B cell (primary cell): ENCODE measurements at regions not wholly inside any gene's neighbourhood (a gene's known extent, or its start where the extent isn't known, plus 50 kb on each side); places are given as distances from the start of the nearest gene placed in this dataset.

Experiments used
- ATAC-seq: fragments of 200-7000 bp; cut with Tn5 transposase; one replicate; pipeline ENCODE4 v1.10.0; 2021; ENCODE audit warnings: low read depth, mild to moderate bottlenecking, moderate number of reproducible peaks, moderate library complexity
- CTCF ChIA-PET: fragments of 350-600 bp; sonication (Branson Sonifier 250); formaldehyde crosslinking; loops from one replicate; lab custom pipeline; 2021; ENCODE audit warnings: antibody characterized with exemption, inconsistent platforms; lab: Charles Lee
- POLR2A ChIA-PET: fragments of 350-600 bp; sonication (Branson Sonifier 250); formaldehyde crosslinking; loops from one replicate; lab custom pipeline; 2021; ENCODE audit warnings: antibody characterized with exemption; lab: Charles Lee
- DNase-seq: peaks from one replicate; pipeline ENCODE4 v3.0.0; 2013
- H2AFZ ChIP-seq: 2 replicates; pipeline ENCODE4 v1.6.1; 2012; ENCODE audit warnings: mild to moderate bottlenecking, low read depth, low read length; ENCODE audit not compliant: insufficient read depth, poor library complexity, severe bottlenecking
- H3K27ac ChIP-seq, 2 donors: 1 replicate in 1 of 2; 2 replicates in 1 of 2; pipeline ENCODE4 v1.5.1; 2012 to 2013; ENCODE audit warnings: low read length in 2 of 2, mild to moderate bottlenecking in 2 of 2, moderate library complexity in 1 of 2
- H3K27me3 ChIP-seq, 4 experiments: fragments of 200-600 bp in 1 of 4; sonication (generic) in 1 of 4; replicated peaks in 1 of 4; 1 replicate in 2 of 4; 2 replicates in 2 of 4; pipeline versions ENCODE4 v1.6.1 to v1.7.0; 2013 to 2016; ENCODE audit warnings: low read length in 3 of 4, mild to moderate bottlenecking in 2 of 4, mixed read lengths in 1 of 4, moderate library complexity in 1 of 4; ENCODE audit not compliant: insufficient read depth in 4 of 4, control insufficient read depth in 3 of 4; ENCODE audit errors: control extremely low read depth in 1 of 4
- H3K36me3 ChIP-seq, 2 experiments: replicated peaks in 1 of 2; 1 replicate in 1 of 2; 2 replicates in 1 of 2; pipeline versions ENCODE4 v1.6.1 to v1.7.1; 2013; ENCODE audit warnings: low read length in 1 of 2; ENCODE audit not compliant: insufficient read depth in 2 of 2, control insufficient read depth in 1 of 2; ENCODE audit errors: control extremely low read depth in 1 of 2, extremely low read depth in 1 of 2
- H3K4me1 ChIP-seq, 2 donors: fragments of 200-600 bp in 1 of 2; sonication (generic) in 1 of 2; 1 replicate in 1 of 2; 2 replicates in 1 of 2; pipeline versions ENCODE4 v1.5.1 to v1.6.1; 2013 to 2017; ENCODE audit warnings: low read length in 2 of 2; ENCODE audit not compliant: control insufficient read depth in 2 of 2, insufficient read depth in 2 of 2
- H3K4me2 ChIP-seq: replicated peaks from 2 replicates; pipeline ENCODE3; 2012; ENCODE audit warnings: mild to moderate bottlenecking, low read depth, low read length; ENCODE audit not compliant: poor library complexity, severe bottlenecking
- H3K4me3 ChIP-seq, 5 experiments: fragments of 200-600 bp in 1 of 5; sonication (generic) in 1 of 5; 1 replicate in 3 of 5; 2 replicates in 2 of 5; pipeline versions ENCODE4 v1.5.1 to v1.7.0; 2011 to 2016; ENCODE audit warnings: low read length in 4 of 5, mild to moderate bottlenecking in 4 of 5, low read depth in 2 of 5, control low read depth in 1 of 5, moderate library complexity in 1 of 5; ENCODE audit not compliant: insufficient read depth in 1 of 5; ENCODE audit errors: control extremely low read depth in 1 of 5, extremely low read depth in 1 of 5
- H3K79me2 ChIP-seq: fragments of 200-600 bp; sonication (generic); one replicate; pipeline ENCODE4 v1.6.0; 2016; ENCODE audit warnings: low read length; ENCODE audit not compliant: control insufficient read depth, insufficient read depth
- H3K9ac ChIP-seq: fragments of 200-600 bp; sonication (generic); 2 replicates; pipeline ENCODE4 v1.6.1; 2017; ENCODE audit warnings: mild to moderate bottlenecking, low read length, moderate library complexity
- H3K9me3 ChIP-seq, 3 donors: one replicate each; pipeline versions ENCODE4 v1.6.1 to v1.7.1; 2013; ENCODE audit warnings: low read length in 2 of 3; ENCODE audit not compliant: control insufficient read depth in 2 of 3, insufficient read depth in 1 of 3; ENCODE audit errors: control extremely low read depth in 1 of 3
- H4K20me1 ChIP-seq: 2 replicates; pipeline ENCODE4 v1.6.0; 2012; ENCODE audit warnings: mild to moderate bottlenecking, low read length; ENCODE audit not compliant: insufficient read depth, control insufficient read depth, poor library complexity, severe bottlenecking
- H3K27ac Mint-ChIP-seq: one replicate; pipeline ENCODE4 v1.8.0; 2021; ENCODE audit warnings: mixed read lengths
- H3K27me3 Mint-ChIP-seq: one replicate; pipeline ENCODE4 v1.8.0; 2021; ENCODE audit warnings: mixed read lengths
- H3K4me1 Mint-ChIP-seq: one replicate; pipeline ENCODE4 v1.8.0; 2021; ENCODE audit warnings: mixed read lengths
- H3K4me3 Mint-ChIP-seq: one replicate; pipeline ENCODE4 v1.8.0; 2021; ENCODE audit warnings: mixed read lengths
- H3K9me3 Mint-ChIP-seq: one replicate; pipeline ENCODE4 v1.8.0; 2022; ENCODE audit warnings: mixed read lengths; ENCODE audit not compliant: insufficient read depth
- EZH2 ChIP-seq: IDR thresholded peaks from 2 replicates; pipeline ENCODE4 v1.6.1; 2012; ENCODE audit warnings: borderline replicate concordance, low read depth, mild to moderate bottlenecking, moderate library complexity, low read length; ENCODE audit not compliant: insufficient read depth, poor library complexity, severe bottlenecking
- WGBS: methylation state at CpG from one replicate; pipeline ENCODE4 v1.1.5; 2013; ENCODE audit warnings: missing lambda C conversion rate; ENCODE audit not compliant: insufficient coverage; 5-methylcytosine and 5-hydroxymethylcytosine counted together
- intact Hi-C: fragments of 100-400 bp; cut with micrococcal nuclease; formaldehyde crosslinking; loops from one replicate; pipeline ENCODE4 v1.10.0; 2022
- TF ChIP-seq, protein P1 (sequence below): fragments of 200-600 bp; IDR thresholded peaks from one replicate; pipeline ENCODE4 v1.8.0; 2022; ENCODE audit warnings: antibody characterized with exemption, mild to moderate bottlenecking

DNA sequence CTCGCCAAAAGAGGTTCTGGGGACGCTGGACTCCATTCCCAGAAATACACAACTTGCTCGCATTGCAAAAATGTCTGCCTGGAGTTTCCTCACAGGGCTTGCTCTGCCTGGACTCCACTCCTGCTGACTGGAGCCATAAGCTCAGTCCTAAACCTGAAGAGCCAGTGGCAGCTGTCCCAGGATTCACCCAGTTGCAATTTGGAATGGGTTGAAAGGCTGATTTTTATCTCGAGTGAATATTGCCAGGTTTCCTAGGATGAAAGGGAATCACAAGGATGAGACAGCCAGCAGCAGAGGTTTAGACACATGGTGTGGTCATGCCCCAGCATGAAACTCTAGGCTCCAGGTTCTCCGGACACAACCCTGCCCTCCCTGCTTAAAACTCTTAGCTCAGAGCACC lies 223.3 kb downstream of the BMP7 start:
- H3K9me3 Mint-ChIP-seq: no peaks in the 10 kb centered on the region
- POLR2A ChIA-PET: no interaction called here
- intact Hi-C loops: no loop called here

DNA sequence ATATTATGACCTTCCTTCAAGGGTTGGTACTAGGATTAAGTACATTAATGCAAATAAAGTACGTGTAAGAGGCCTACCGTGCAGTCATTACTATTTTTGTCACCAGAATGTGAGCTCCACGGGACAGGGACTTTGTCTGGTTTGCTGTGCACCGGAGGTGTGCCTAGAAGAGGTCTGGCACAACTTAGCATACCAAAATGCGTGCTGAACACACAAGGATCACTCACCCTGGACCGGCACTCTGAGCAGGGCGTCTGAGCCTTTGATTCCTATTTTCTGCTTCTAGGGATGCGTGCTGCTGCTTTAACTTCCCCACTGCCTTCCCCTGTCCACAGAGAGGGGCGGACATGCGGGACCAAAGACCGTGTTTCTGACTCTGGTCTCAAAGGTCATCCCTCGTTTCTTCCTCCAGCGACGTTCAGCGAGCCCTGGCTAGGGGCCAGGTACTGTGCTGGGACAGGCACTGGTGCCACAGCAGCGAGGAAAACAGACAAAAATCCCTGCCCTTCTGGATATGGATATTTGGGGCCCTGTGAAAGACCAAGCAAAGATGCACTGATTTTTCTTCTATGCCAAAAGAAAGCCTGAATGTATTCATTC lies 222.7 kb downstream of the BMP7 start:
- H3K9me3 Mint-ChIP-seq: no peaks in the 10 kb centered on the region
- Histone ChIP-seq H3K36me3 (no peaks in the 10 kb centered on the region), H4K20me1 (no peaks in the 10 kb centered on the region), H3K27me3 (peaks cover 0 to 3% (median 0%) of the 10 kb centered on the region in 4 experiments), H3K9ac (no peak overlapping the region), H3K4me1 (no peaks in the 10 kb centered on the region), H3K9me3 (peaks cover 0 to 4% (median 0%) of the 10 kb centered on the region in 3 donors), H3K27ac (no peak overlapping the region), H2AFZ (no peak overlapping the region), H3K4me3 (no peak overlapping the region), H3K79me2 (no peaks in the 10 kb centered on the region), H3K4me2 (no peak overlapping the region)
- H3K27me3 Mint-ChIP-seq: peaks cover 4% of the 10 kb centered on the region
- ChIA-PET CTCF (no interaction called here), POLR2A (no interaction called here)
- no peaks in the 10 kb centered on the region for H3K4me1 Mint-ChIP-seq
- intact Hi-C loops: no loop called here
- no peak for TF ChIP-seq EZH2
- TF ChIP-seq, protein P1, sequence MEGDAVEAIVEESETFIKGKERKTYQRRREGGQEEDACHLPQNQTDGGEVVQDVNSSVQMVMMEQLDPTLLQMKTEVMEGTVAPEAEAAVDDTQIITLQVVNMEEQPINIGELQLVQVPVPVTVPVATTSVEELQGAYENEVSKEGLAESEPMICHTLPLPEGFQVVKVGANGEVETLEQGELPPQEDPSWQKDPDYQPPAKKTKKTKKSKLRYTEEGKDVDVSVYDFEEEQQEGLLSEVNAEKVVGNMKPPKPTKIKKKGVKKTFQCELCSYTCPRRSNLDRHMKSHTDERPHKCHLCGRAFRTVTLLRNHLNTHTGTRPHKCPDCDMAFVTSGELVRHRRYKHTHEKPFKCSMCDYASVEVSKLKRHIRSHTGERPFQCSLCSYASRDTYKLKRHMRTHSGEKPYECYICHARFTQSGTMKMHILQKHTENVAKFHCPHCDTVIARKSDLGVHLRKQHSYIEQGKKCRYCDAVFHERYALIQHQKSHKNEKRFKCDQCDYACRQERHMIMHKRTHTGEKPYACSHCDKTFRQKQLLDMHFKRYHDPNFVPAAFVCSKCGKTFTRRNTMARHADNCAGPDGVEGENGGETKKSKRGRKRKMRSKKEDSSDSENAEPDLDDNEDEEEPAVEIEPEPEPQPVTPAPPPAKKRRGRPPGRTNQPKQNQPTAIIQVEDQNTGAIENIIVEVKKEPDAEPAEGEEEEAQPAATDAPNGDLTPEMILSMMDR: no peak
- 79% methylated on average over 16 of the region's 16 CpGs for WGBS
- H3K27ac Mint-ChIP-seq: no peak overlapping the region
- DNase-seq (no peak), ATAC-seq (no peak)
- no peak overlapping the region for H3K4me3 Mint-ChIP-seq

More for the DNA sequence above, 223.3 kb downstream of the BMP7 start:
- Histone ChIP-seq H3K9me3 (peaks cover 0 to 1% (median 0%) of the 10 kb centered on the region in 3 donors), H3K36me3 (no peaks in the 10 kb centered on the region), H3K4me1 (no peaks in the 10 kb centered on the region), H3K4me3 (no peak overlapping the region), H4K20me1 (no peaks in the 10 kb centered on the region), H3K9ac (no peak overlapping the region), H3K79me2 (no peaks in the 10 kb centered on the region), H2AFZ (no peak overlapping the region), H3K4me2 (no peak overlapping the region), H3K27me3 (peaks cover 0 to 3% (median 0%) of the 10 kb centered on the region in 4 experiments), H3K27ac (no peak overlapping the region)
- WGBS: 63% methylated on average over 5 of the region's 5 CpGs
- no peak overlapping the region for H3K27ac Mint-ChIP-seq
- H3K4me1 Mint-ChIP-seq: no peaks in the 10 kb centered on the region
- no peak for DNase-seq
- H3K4me3 Mint-ChIP-seq: no peak overlapping the region
- TF ChIP-seq EZH2: no peak
- TF ChIP-seq, protein P1: no peak
- no peak for ATAC-seq
- CTCF ChIA-PET: no interaction called here
- peaks cover 4% of the 10 kb centered on the region for H3K27me3 Mint-ChIP-seq
